HUES64 (cell line): ENCODE measurements at regions not wholly inside any gene's neighbourhood (a gene's known extent, or its start where the extent isn't known, plus 50 kb on each side); places are given as distances from the start of the nearest gene placed in this dataset.

ENCODE experiments used
- H3K27ac ChIP-seq: 2 replicates; pipeline ENCODE4 v1.7.0; 2013; ENCODE audit warnings: low read depth, low read length, inconsistent platforms
- H3K27me3 ChIP-seq: 2 replicates; pipeline ENCODE4 v1.6.1; 2013; ENCODE audit warnings: mild to moderate bottlenecking, low read length; ENCODE audit not compliant: insufficient read depth
- H3K36me3 ChIP-seq: 2 replicates; pipeline ENCODE4 v1.6.1; 2013; ENCODE audit warnings: mild to moderate bottlenecking, low read length; ENCODE audit not compliant: insufficient read depth
- H3K4me1 ChIP-seq: 2 replicates; pipeline ENCODE4 v1.6.1; 2013; ENCODE audit warnings: mild to moderate bottlenecking, low read length, moderate library complexity; ENCODE audit not compliant: insufficient read depth
- H3K4me3 ChIP-seq: 2 replicates; pipeline ENCODE4 v1.5.1; 2013; ENCODE audit warnings: mild to moderate bottlenecking, low read length, moderate library complexity
- H3K9ac ChIP-seq: 2 replicates; pipeline ENCODE4 v1.6.1; 2013; ENCODE audit warnings: mild to moderate bottlenecking, low read depth, low read length
- H3K9me3 ChIP-seq: 2 replicates; pipeline ENCODE4 v1.6.1; 2013; ENCODE audit warnings: low read depth, low read length; ENCODE audit not compliant: insufficient read depth
- WGBS: fragments of 150-250, 120-280 bp; methylation state at CpG from one replicate; pipeline ENCODE4 v1.1.7; 2013; ENCODE audit warnings: missing lambda C conversion rate; 5-methylcytosine and 5-hydroxymethylcytosine counted together

- no peaks in the 10 kb centered on the region for H3K27me3 ChIP-seq
- no peaks in the 10 kb centered on the region for H3K9me3 ChIP-seq
- WGBS = 85% methylated on average over 5 of the region's 5 CpGs
- H3K4me3 ChIP-seq = no peak overlapping the region
- H3K36me3 ChIP-seq = no peaks in the 10 kb centered on the region
- no peak overlapping the region for H3K9ac ChIP-seq
- H3K4me1 ChIP-seq = peaks cover 33% of the 10 kb centered on the region
- no peak overlapping the region for H3K27ac ChIP-seq
Measured at GRCh38 chr6:144335311-144335861, 50.3 kb downstream of the UTRN start.

GRCh38 chr6:144335914-144336313 is 50.8 kb downstream of the UTRN start:
- peaks cover 28% of the 10 kb centered on the region for H3K4me1 ChIP-seq
- no peaks in the 10 kb centered on the region for H3K27me3 ChIP-seq
- H3K36me3 ChIP-seq = no peaks in the 10 kb centered on the region
- 94% methylated on average over 5 of the region's 5 CpGs for WGBS
- H3K9me3 ChIP-seq = no peaks in the 10 kb centered on the region
- H3K27ac ChIP-seq = no peak overlapping the region
- no peak overlapping the region for H3K9ac ChIP-seq
- H3K4me3 ChIP-seq = no peak overlapping the region

- no peak overlapping the region for H3K9ac ChIP-seq
- H3K4me3 ChIP-seq = no peak overlapping the region
- peaks cover 18% of the 10 kb centered on the region for H3K4me1 ChIP-seq
- H3K27ac ChIP-seq = no peak overlapping the region
- no peaks in the 10 kb centered on the region for H3K9me3 ChIP-seq
- H3K36me3 ChIP-seq = no peaks in the 10 kb centered on the region
- no peaks in the 10 kb centered on the region for H3K27me3 ChIP-seq
- WGBS = 97% methylated on average over 2 of the region's 2 CpGs
Measured at GRCh38 chr6:144336900-144337299, 51.8 kb downstream of the UTRN start.

GRCh38 chr6:144338474-144338873 is 53.3 kb downstream of the UTRN start:
- no peak overlapping the region for H3K9ac ChIP-seq
- H3K4me3 ChIP-seq = no peak overlapping the region
- WGBS = 91% methylated on average over 6 of the region's 6 CpGs
- H3K4me1 ChIP-seq = peaks cover 17% of the 10 kb centered on the region
- no peaks in the 10 kb centered on the region for H3K36me3 ChIP-seq
- H3K27me3 ChIP-seq = no peaks in the 10 kb centered on the region
- H3K27ac ChIP-seq = no peak overlapping the region
- no peaks in the 10 kb centered on the region for H3K9me3 ChIP-seq

GRCh38 chr6:144338951-144339700 is 54.0 kb downstream of the UTRN start:
- no peaks in the 10 kb centered on the region for H3K27me3 ChIP-seq
- peaks cover 18% of the 10 kb centered on the region; the same call in 1 of the 2 replicates for H3K4me1 ChIP-seq
- no peak overlapping the region for H3K4me3 ChIP-seq
- no peaks in the 10 kb centered on the region for H3K36me3 ChIP-seq
- H3K9me3 ChIP-seq = no peaks in the 10 kb centered on the region
- H3K9ac ChIP-seq = no peak overlapping the region
- no peak overlapping the region for H3K27ac ChIP-seq

GRCh38 chr6:144339859-144340452 is 54.8 kb downstream of the UTRN start:
- Histone ChIP-seq H3K27me3 (no peaks in the 10 kb centered on the region), H3K27ac (no peak overlapping the region), H3K4me3 (no peak overlapping the region), H3K9ac (no peak overlapping the region), H3K36me3 (no peaks in the 10 kb centered on the region), H3K4me1 (peaks cover 16% of the 10 kb centered on the region; the same call in 1 of the 2 replicates), H3K9me3 (no peaks in the 10 kb centered on the region)
- 95% methylated on average over 12 of the region's 12 CpGs for WGBS

- Histone ChIP-seq H3K27me3 (no peaks in the 10 kb centered on the region), H3K4me3 (no peak overlapping the region), H3K9me3 (no peaks in the 10 kb centered on the region), H3K9ac (no peak overlapping the region), H3K27ac (no peak overlapping the region), H3K4me1 (peaks cover 11% of the 10 kb centered on the region; the same call in 1 of the 2 replicates), H3K36me3 (no peaks in the 10 kb centered on the region)
- 95% methylated on average over 5 of the region's 5 CpGs for WGBS
Measured at GRCh38 chr6:144340541-144341371, 55.6 kb downstream of the UTRN start.

GRCh38 chr6:144341831-144342527 is 56.8 kb downstream of the UTRN start:
- Histone ChIP-seq H3K4me1 (peaks cover 11% of the 10 kb centered on the region; the same call in 1 of the 2 replicates), H3K27ac (no peak overlapping the region), H3K9me3 (no peaks in the 10 kb centered on the region), H3K36me3 (no peaks in the 10 kb centered on the region), H3K9ac (no peak overlapping the region), H3K4me3 (no peak overlapping the region), H3K27me3 (no peaks in the 10 kb centered on the region)
- 95% methylated on average over 3 of the region's 5 CpGs for WGBS

- Histone ChIP-seq H3K36me3 (no peaks in the 10 kb centered on the region), H3K27me3 (no peaks in the 10 kb centered on the region), H3K4me3 (no peak overlapping the region), H3K9me3 (no peaks in the 10 kb centered on the region), H3K9ac (no peak overlapping the region), H3K27ac (no peak overlapping the region), H3K4me1 (peaks cover 11% of the 10 kb centered on the region; the same call in 1 of the 2 replicates)
- WGBS = 84% methylated on average over 9 of the region's 10 CpGs
Measured at GRCh38 chr6:144343701-144344428, 58.7 kb downstream of the UTRN start.

GRCh38 chr6:144344646-144345045 is 59.5 kb downstream of the UTRN start:
- Histone ChIP-seq H3K4me3 (no peak overlapping the region), H3K36me3 (no peaks in the 10 kb centered on the region), H3K4me1 (peaks cover 14% of the 10 kb centered on the region), H3K27ac (no peak overlapping the region; the same call in 1 of the 2 replicates), H3K9ac (no peak overlapping the region), H3K9me3 (no peaks in the 10 kb centered on the region), H3K27me3 (no peaks in the 10 kb centered on the region)
- 90% methylated on average over 5 of the region's 5 CpGs for WGBS
